Psoas muscle (tissue), 7 donors: ENCODE measurements at regions not wholly inside any gene's neighbourhood (a gene's known extent, or its start where the extent isn't known, plus 50 kb on each side); places are given as distances from the start of the nearest gene placed in this dataset.
A peak's percentile ranks its signal among the peaks of the same experiment; 100 is the strongest.

ENCODE experiments used
- ATAC-seq, 4 donors: fragments of 200-7000 bp; cut with Tn5 transposase; one replicate each; pipeline ENCODE4 v1.9.1; 2020; ENCODE audit warnings: moderate library complexity in 3 of 4, mild to moderate bottlenecking in 2 of 4
- DNase-seq, 2 donors: peaks; one replicate each; pipeline ENCODE4 v3.0.0-alpha.2; 2020
- H3K27ac ChIP-seq: fragments of 200-600 bp; one replicate; pipeline ENCODE4 v1.8.0; 2022
- H3K27me3 ChIP-seq, 3 donors: fragments of 200-600 bp in 1 of 3; one replicate each; pipeline versions ENCODE4 v1.6.1 to v1.8.0; 2013 to 2022; ENCODE audit warnings: low read length in 2 of 3, mild to moderate bottlenecking in 2 of 3, moderate library complexity in 1 of 3; ENCODE audit not compliant: insufficient read depth in 3 of 3
- H3K36me3 ChIP-seq, 2 donors: fragments of 200-600 bp in 1 of 2; one replicate each; pipeline versions ENCODE4 v1.6.1 to v1.8.0; 2013 to 2022; ENCODE audit warnings: low read depth in 1 of 2, mild to moderate bottlenecking in 1 of 2, moderate library complexity in 1 of 2; ENCODE audit not compliant: insufficient read depth in 1 of 2
- H3K4me1 ChIP-seq: fragments of 200-600 bp; one replicate; pipeline ENCODE4 v1.8.0; 2022
- H3K4me3 ChIP-seq: fragments of 200-600 bp; one replicate; pipeline ENCODE4 v1.8.0; 2022; ENCODE audit warnings: mild to moderate bottlenecking
- H3K9me3 ChIP-seq: fragments of 200-600 bp; one replicate; pipeline ENCODE4 v1.8.0; 2022
- WGBS, 3 donors: extraction: QIAGEN DNeasy Blood & Tissue Kit; methylation state at CpG; one replicate each; pipeline versions ENCODE4 v1.1.6 to v1.1.7; 2013; 5-methylcytosine and 5-hydroxymethylcytosine counted together
- intact Hi-C, 2 donors: fragments of 100-400 bp; cut with DNase I; formaldehyde crosslinking; loops; one replicate each; pipeline versions ENCODE4 v1.11.0 to v1.14.2; 2022
- TF ChIP-seq, protein P1 (sequence below): fragments of 200-600 bp; IDR thresholded peaks from one replicate; pipeline ENCODE4 v1.8.0; 2022; ENCODE audit warnings: antibody characterized with exemption
- donor health status: healthy with polysubstance abuse.
- donor health status: DM: no; HTN: no; CAD: no; lungs with moderate emphysema.
- donor health status: Bipolar disorder and iron deficiency.
- donor health status: healthy.
- donor health status: DM: yes; HTN: yes; CAD: no.
- donor health status: DM: no; HTN: no; CAD: no.
- donor health status: DM: yes; HTN: yes; CAD: no.

DNA sequence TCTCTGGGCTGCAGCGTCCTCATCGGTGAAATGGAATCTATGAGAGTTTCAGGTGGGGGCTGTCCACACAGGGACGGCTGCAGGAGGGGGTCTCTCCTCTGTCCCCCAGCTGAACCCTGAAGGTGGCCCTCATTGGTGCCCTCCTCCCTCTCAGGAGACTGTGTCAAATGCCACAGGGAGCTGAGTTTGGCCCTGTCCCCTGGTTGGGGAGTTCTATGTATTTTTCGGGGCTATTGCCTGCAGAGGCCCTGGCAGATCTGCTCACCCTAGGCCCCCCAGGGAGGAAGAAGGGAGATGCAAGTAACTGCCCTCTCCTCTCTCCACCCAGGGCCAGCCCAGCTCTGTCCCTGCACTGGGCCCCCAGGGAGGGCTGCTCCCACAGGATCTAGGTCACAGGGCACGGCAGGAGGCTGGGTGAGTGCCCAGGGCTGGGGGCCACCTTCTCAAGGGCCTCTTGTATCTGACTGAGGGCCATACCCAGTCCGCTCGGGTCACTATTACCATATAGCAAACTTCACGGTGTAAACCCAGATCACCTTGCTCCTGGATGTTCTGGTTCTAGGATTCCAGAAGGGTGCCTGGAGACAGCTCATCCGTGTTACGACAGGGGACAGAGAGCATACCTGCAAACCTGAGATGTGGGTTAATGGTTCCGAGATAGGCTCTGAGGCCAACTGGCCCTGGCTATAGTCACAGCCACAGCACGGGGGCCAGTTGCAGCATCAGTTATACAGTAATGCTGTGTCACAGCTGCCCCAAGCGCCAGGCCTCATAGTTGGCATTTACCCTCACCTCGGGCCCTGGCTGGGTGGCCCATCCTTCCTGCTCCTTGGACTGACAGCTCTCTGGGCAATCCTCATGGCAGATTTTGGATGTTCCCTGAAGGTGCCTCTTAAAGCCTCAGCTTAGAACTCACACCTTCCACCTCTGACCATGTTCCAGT is 102.4 kb upstream of the PRR23E start:
- ATAC-seq, result no peak
- H3K9me3 ChIP-seq, result no peaks in the 10 kb centered on the region
- H3K4me3 ChIP-seq, result no peak overlapping the region
- intact Hi-C loops, result no loop called here
- 76 to 85% (median 80%) methylated on average over 14 of the region's 14 CpGs for WGBS, 3 donors
- no peaks in the 10 kb centered on the region for H3K27me3 ChIP-seq
- H3K27ac ChIP-seq, result no peak overlapping the region
- H3K36me3 ChIP-seq, result no peaks in the 10 kb centered on the region
- H3K4me1 ChIP-seq, result no peaks in the 10 kb centered on the region
- TF ChIP-seq, protein P1, sequence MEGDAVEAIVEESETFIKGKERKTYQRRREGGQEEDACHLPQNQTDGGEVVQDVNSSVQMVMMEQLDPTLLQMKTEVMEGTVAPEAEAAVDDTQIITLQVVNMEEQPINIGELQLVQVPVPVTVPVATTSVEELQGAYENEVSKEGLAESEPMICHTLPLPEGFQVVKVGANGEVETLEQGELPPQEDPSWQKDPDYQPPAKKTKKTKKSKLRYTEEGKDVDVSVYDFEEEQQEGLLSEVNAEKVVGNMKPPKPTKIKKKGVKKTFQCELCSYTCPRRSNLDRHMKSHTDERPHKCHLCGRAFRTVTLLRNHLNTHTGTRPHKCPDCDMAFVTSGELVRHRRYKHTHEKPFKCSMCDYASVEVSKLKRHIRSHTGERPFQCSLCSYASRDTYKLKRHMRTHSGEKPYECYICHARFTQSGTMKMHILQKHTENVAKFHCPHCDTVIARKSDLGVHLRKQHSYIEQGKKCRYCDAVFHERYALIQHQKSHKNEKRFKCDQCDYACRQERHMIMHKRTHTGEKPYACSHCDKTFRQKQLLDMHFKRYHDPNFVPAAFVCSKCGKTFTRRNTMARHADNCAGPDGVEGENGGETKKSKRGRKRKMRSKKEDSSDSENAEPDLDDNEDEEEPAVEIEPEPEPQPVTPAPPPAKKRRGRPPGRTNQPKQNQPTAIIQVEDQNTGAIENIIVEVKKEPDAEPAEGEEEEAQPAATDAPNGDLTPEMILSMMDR, result no peak
- peak in 1 of 2 donors; percentile 52 for DNase-seq

DNA sequence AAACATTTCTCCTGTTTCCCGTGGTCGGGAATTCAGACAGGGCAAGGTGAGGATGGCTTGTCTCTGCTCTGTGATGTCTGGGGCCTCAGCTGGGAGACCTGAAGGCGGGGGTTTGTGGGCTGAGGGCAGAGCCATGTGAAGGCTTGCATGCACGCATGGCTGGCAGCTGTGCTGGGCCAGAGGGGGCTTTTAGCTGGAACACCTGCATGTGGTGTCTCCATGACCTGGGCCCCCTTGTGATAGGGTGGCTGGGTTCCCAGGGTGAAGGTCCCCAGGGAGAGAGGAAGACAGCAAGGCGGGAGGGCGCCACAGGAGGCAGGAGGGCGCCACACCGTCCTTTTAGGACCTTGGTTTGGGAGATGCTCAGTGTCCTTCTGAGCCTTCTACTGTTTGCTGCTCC is 101.6 kb upstream of the PRR23E start:
- ATAC-seq (no peak), DNase-seq (peak in 1 of 2 donors; percentile 34)
- intact Hi-C loops, result no loop called here
- H3K36me3 ChIP-seq, result no peaks in the 10 kb centered on the region
- no peaks in the 10 kb centered on the region for H3K4me1 ChIP-seq
- H3K4me3 ChIP-seq, result no peak overlapping the region
- H3K9me3 ChIP-seq, result no peaks in the 10 kb centered on the region
- no peak overlapping the region for H3K27ac ChIP-seq
- WGBS, 3 donors, result 87 to 94% (median 92%) methylated on average over 8 of the region's 8 CpGs
- H3K27me3 ChIP-seq, result no peaks in the 10 kb centered on the region
- TF ChIP-seq, protein P1, result no peak

DNA sequence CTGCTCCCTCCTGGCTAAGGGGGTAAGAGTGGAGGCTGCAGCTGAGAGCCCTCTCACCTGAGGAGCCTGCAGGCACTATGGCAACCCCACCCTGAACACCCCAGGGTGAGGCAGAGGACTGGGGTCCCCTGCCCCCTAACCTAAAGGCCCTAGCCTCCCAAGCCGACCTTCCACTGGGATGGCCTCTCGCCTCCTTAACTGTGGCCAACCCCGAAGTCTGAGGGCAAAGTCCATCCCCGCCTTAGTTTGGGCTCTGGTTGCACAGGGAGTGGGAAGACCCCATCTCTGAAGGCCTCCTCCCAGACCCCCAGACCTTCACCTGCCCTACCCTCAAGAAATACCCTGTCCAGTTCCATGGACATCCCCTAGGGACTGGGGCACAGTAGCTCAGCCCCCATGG is 100.6 kb upstream of the PRR23E start:
- no peaks in the 10 kb centered on the region for H3K4me1 ChIP-seq
- no peaks in the 10 kb centered on the region for H3K27me3 ChIP-seq

DNA sequence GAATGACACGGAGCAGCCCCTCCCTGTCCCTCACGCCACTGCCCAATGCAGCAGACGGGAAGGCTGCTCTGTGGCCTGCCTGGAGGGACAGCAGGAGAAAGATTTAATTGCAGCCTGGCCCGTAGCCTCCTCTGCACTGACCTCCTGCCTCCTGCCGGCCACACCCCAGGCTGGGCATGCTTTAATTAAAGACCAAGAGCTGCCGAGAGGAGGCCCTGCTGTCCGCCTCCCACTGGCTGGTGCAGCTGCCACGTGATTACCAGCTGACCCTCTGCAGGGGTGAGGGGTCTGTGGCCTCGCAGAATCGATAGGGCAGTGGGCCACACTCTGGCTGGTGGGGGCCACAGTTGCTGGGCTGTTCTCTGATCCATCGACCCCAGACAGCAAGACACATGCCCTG is 100.2 kb upstream of the PRR23E start:
- intact Hi-C loops, result no loop called here

More for the DNA sequence above, 100.6 kb upstream of the PRR23E start:
- TF ChIP-seq, protein P1, result no peak
- no peak for ATAC-seq
- H3K4me3 ChIP-seq, result no peak overlapping the region
- peak in 1 of 2 donors; percentile 21 for DNase-seq
- H3K9me3 ChIP-seq, result no peaks in the 10 kb centered on the region
- 90 to 100% (median 92%) methylated on average over 4 of the region's 4 CpGs for WGBS, 3 donors
- intact Hi-C loops, result no loop called here
- no peaks in the 10 kb centered on the region for H3K36me3 ChIP-seq
- no peak overlapping the region for H3K27ac ChIP-seq

More for the DNA sequence above, 100.2 kb upstream of the PRR23E start:
- H3K36me3 ChIP-seq, result no peaks in the 10 kb centered on the region
- no peak overlapping the region for H3K27ac ChIP-seq
- WGBS, 3 donors, result 48 to 60% (median 56%) methylated on average over 10 to 11 of the region's 11 CpGs
- H3K4me3 ChIP-seq, result no peak overlapping the region
- TF ChIP-seq, protein P1, result no peak
- H3K9me3 ChIP-seq, result no peaks in the 10 kb centered on the region
- ATAC-seq, result no peak
- peak in 1 of 2 donors; percentile 42 for DNase-seq
- no peaks in the 10 kb centered on the region for H3K27me3 ChIP-seq
- H3K4me1 ChIP-seq, result no peaks in the 10 kb centered on the region
